ENCODE measurements at regions not wholly inside any gene's neighbourhood (a gene's known extent, or its start where the extent isn't known, plus 50 kb on each side); places are given as distances from the start of the nearest gene placed in this dataset.
A peak's percentile ranks its signal among the peaks of the same experiment; 100 is the strongest.

GRCh38 chr5:155938051-155938450, 388.9 kb upstream of the SGCD start:
- FAIRE-seq = no peak

- FAIRE-seq = no peak
Measured at GRCh38 chr5:155941340-155941739, 385.6 kb upstream of the SGCD start.

GRCh38 chr5:155943516-155944407, 383.2 kb upstream of the SGCD start:
- FAIRE-seq = peak; percentile 88

- no peak for FAIRE-seq
Measured at GRCh38 chr5:155947394-155948062, 379.4 kb upstream of the SGCD start.

- FAIRE-seq = no peak
Measured at GRCh38 chr5:155948576-155948975, 378.4 kb upstream of the SGCD start.

GRCh38 chr5:155952486-155953089, 374.4 kb upstream of the SGCD start:
- FAIRE-seq = no peak

- FAIRE-seq = no peak
Measured at GRCh38 chr5:155953335-155953734, 373.6 kb upstream of the SGCD start.

GRCh38 chr5:155954701-155955445, 372.1 kb upstream of the SGCD start:
- no peak for FAIRE-seq

- no peak for FAIRE-seq
Measured at GRCh38 chr5:155957884-155958283, 369.1 kb upstream of the SGCD start.

- FAIRE-seq = no peak
Measured at GRCh38 chr5:155959082-155959481, 367.9 kb upstream of the SGCD start.

- FAIRE-seq = no peak
Measured at GRCh38 chr5:155960177-155960576, 366.8 kb upstream of the SGCD start.

GRCh38 chr5:155969537-155969936, 357.4 kb upstream of the SGCD start:
- FAIRE-seq = peak; percentile 95

- no peak for FAIRE-seq
Measured at GRCh38 chr5:155974369-155974768, 352.6 kb upstream of the SGCD start.

- no peak for FAIRE-seq
Measured at GRCh38 chr5:155978850-155979249, 348.1 kb upstream of the SGCD start.

GRCh38 chr5:155982354-155982753, 344.6 kb upstream of the SGCD start:
- no peak for FAIRE-seq

GRCh38 chr5:155983954-155984353, 343.0 kb upstream of the SGCD start:
- peak; percentile 47 for FAIRE-seq

GRCh38 chr5:155987265-155987810, 339.6 kb upstream of the SGCD start:
- no peak for FAIRE-seq

GRCh38 chr5:155989879-155990278, 337.1 kb upstream of the SGCD start:
- no peak for FAIRE-seq

GRCh38 chr5:155996123-155996522, 330.8 kb upstream of the SGCD start:
- FAIRE-seq = no peak

- no peak for FAIRE-seq
Measured at GRCh38 chr5:155998257-155998656, 328.7 kb upstream of the SGCD start.

- FAIRE-seq = no peak
Measured at GRCh38 chr5:156000115-156000514, 326.8 kb upstream of the SGCD start.

- no peak for FAIRE-seq
Measured at GRCh38 chr5:156004754-156005153, 322.2 kb upstream of the SGCD start.

All from islet of Langerhans (tissue), 1 donor.